ENCODE measurements at regions not wholly inside any gene's neighbourhood (a gene's known extent, or its start where the extent isn't known, plus 50 kb on each side); places are given as distances from the start of the nearest gene placed in this dataset.

GRCh38 chr14:48814562-48814961 lies 771.6 kb downstream of the RPS29 start:
- H3K4me3 ChIP-seq (ENCODE audit: low read length in 2 of 2) = no peak overlapping the region
- ChIA-PET CTCF (ENCODE audit: partially characterized antibody) (no interaction called here), POLR2A (ENCODE audit: partially characterized antibody) (no interaction called here)
- intact Hi-C loops (cut with micrococcal nuclease) = no loop called here
- no peak overlapping the region for H3K4me3 Mint-ChIP-seq
- no peak for DNase-seq
- H3K36me3 Mint-ChIP-seq = no peaks in the 10 kb centered on the region
- no peaks in the 10 kb centered on the region for H3K4me1 Mint-ChIP-seq
- no peaks in the 10 kb centered on the region for H3K4me1 ChIP-seq (ENCODE audit: insufficient read depth, low read length)
- no peaks in the 10 kb centered on the region for H3K36me3 ChIP-seq (ENCODE audit: insufficient read depth, low read length)
- H3K9me3 Mint-ChIP-seq = peaks cover 0 to 6% (median 0%) of the 10 kb centered on the region in 8 donors
- H3K27me3 Mint-ChIP-seq = no peaks in the 10 kb centered on the region
- H3K27me3 ChIP-seq (ENCODE audit: insufficient read depth, low read length) = no peaks in the 10 kb centered on the region
- no peak overlapping the region for H3K27ac Mint-ChIP-seq
- H3K27ac ChIP-seq (ENCODE audit: low read depth, low read length) = no peak overlapping the region
- no peaks in the 10 kb centered on the region for H3K9me3 ChIP-seq (ENCODE audit: control insufficient read depth in 1 of 2, low read length in 2 of 2)

GRCh38 chr14:48805315-48805714 lies 780.9 kb downstream of the RPS29 start:
- no peaks in the 10 kb centered on the region for H3K27me3 Mint-ChIP-seq
- Histone ChIP-seq H3K4me3 (ENCODE audit: low read length in 2 of 2) (no peak overlapping the region), H3K27ac (ENCODE audit: low read depth, low read length) (no peak overlapping the region), H3K4me1 (ENCODE audit: insufficient read depth, low read length) (no peaks in the 10 kb centered on the region), H3K27me3 (ENCODE audit: insufficient read depth, low read length) (no peaks in the 10 kb centered on the region), H3K9me3 (ENCODE audit: control insufficient read depth in 1 of 2, low read length in 2 of 2) (no peaks in the 10 kb centered on the region), H3K36me3 (ENCODE audit: insufficient read depth, low read length) (no peaks in the 10 kb centered on the region)
- H3K27ac Mint-ChIP-seq = no peak overlapping the region
- H3K4me1 Mint-ChIP-seq = no peaks in the 10 kb centered on the region
- no peak for DNase-seq
- intact Hi-C loops (cut with micrococcal nuclease) = no loop called here
- ChIA-PET CTCF (ENCODE audit: partially characterized antibody) (interaction anchor here (1.1 kb wide), 1 partner anchor 31 kb away, joined by 3 read pairs; no protein-coding TSS in a partner anchor), POLR2A (ENCODE audit: partially characterized antibody) (no interaction called here)
- H3K36me3 Mint-ChIP-seq = no peaks in the 10 kb centered on the region
- H3K9me3 Mint-ChIP-seq = peaks cover 4 to 14% (median 7%) of the 10 kb centered on the region in 8 donors
- H3K4me3 Mint-ChIP-seq = no peak overlapping the region

GRCh38 chr14:48792376-48793024 lies 793.7 kb downstream of the RPS29 start:
- H3K27me3 ChIP-seq (ENCODE audit: insufficient read depth, low read length) = no peaks in the 10 kb centered on the region
- no peaks in the 10 kb centered on the region for H3K36me3 ChIP-seq (ENCODE audit: insufficient read depth, low read length)
- no peak for DNase-seq
- POLR2A ChIA-PET (ENCODE audit: partially characterized antibody) = no interaction called here
- Mint-ChIP-seq H3K9me3 (peaks cover 6 to 26% (median 13%) of the 10 kb centered on the region in 8 donors), H3K36me3 (no peaks in the 10 kb centered on the region), H3K27me3 (no peaks in the 10 kb centered on the region), H3K4me3 (no peak overlapping the region), H3K4me1 (peaks cover 0 to 3% (median 0%) of the 10 kb centered on the region in 4 donors), H3K27ac (no peak overlapping the region)
- H3K9me3 ChIP-seq (ENCODE audit: control insufficient read depth in 1 of 2, low read length in 2 of 2) = no peaks in the 10 kb centered on the region
- H3K4me3 ChIP-seq (ENCODE audit: low read length in 2 of 2) = no peak overlapping the region
- no peak overlapping the region for H3K27ac ChIP-seq (ENCODE audit: low read depth, low read length)
- no peaks in the 10 kb centered on the region for H3K4me1 ChIP-seq (ENCODE audit: insufficient read depth, low read length)
- intact Hi-C loops (cut with micrococcal nuclease) = no loop called here
- CTCF ChIA-PET (ENCODE audit: partially characterized antibody) = no interaction called here

GRCh38 chr14:48788771-48789170 lies 797.4 kb downstream of the RPS29 start:
- ChIA-PET CTCF (ENCODE audit: partially characterized antibody) (no interaction called here), POLR2A (ENCODE audit: partially characterized antibody) (no interaction called here)
- no peaks in the 10 kb centered on the region for H3K4me1 Mint-ChIP-seq
- H3K36me3 ChIP-seq (ENCODE audit: insufficient read depth, low read length) = no peaks in the 10 kb centered on the region
- no peaks in the 10 kb centered on the region for H3K4me1 ChIP-seq (ENCODE audit: insufficient read depth, low read length)
- intact Hi-C loops (cut with micrococcal nuclease) = no loop called here
- H3K27me3 ChIP-seq (ENCODE audit: insufficient read depth, low read length) = no peaks in the 10 kb centered on the region
- DNase-seq = no peak
- H3K27ac Mint-ChIP-seq = no peak overlapping the region
- H3K9me3 ChIP-seq (ENCODE audit: control insufficient read depth in 1 of 2, low read length in 2 of 2) = no peaks in the 10 kb centered on the region
- peaks cover 0 to 12% (median 5%) of the 10 kb centered on the region in 8 donors for H3K9me3 Mint-ChIP-seq
- no peaks in the 10 kb centered on the region for H3K36me3 Mint-ChIP-seq
- no peak overlapping the region for H3K4me3 Mint-ChIP-seq
- no peak overlapping the region for H3K4me3 ChIP-seq (ENCODE audit: low read length in 2 of 2)
- no peak overlapping the region for H3K27ac ChIP-seq (ENCODE audit: low read depth, low read length)
- H3K27me3 Mint-ChIP-seq = no peaks in the 10 kb centered on the region

- Histone ChIP-seq H3K9me3 (ENCODE audit: control insufficient read depth in 1 of 2, low read length in 2 of 2) (no peaks in the 10 kb centered on the region), H3K4me3 (ENCODE audit: low read length in 2 of 2) (no peak overlapping the region), H3K27ac (ENCODE audit: low read depth, low read length) (no peak overlapping the region), H3K4me1 (ENCODE audit: insufficient read depth, low read length) (no peaks in the 10 kb centered on the region), H3K36me3 (ENCODE audit: insufficient read depth, low read length) (no peaks in the 10 kb centered on the region), H3K27me3 (ENCODE audit: insufficient read depth, low read length) (no peaks in the 10 kb centered on the region)
- no peak for DNase-seq
- Mint-ChIP-seq H3K27ac (no peak overlapping the region), H3K9me3 (peaks cover 2 to 12% (median 3%) of the 10 kb centered on the region in 8 donors), H3K27me3 (no peaks in the 10 kb centered on the region), H3K4me1 (no peaks in the 10 kb centered on the region), H3K36me3 (no peaks in the 10 kb centered on the region), H3K4me3 (no peak overlapping the region)
- ChIA-PET CTCF (ENCODE audit: partially characterized antibody) (no interaction called here), POLR2A (ENCODE audit: partially characterized antibody) (no interaction called here)
- intact Hi-C loops (cut with micrococcal nuclease) = no loop called here
These were observed 799.7 kb downstream of the RPS29 start for GRCh38 chr14:48786498-48786897.

- H3K4me3 Mint-ChIP-seq = no peak overlapping the region
- H3K4me1 Mint-ChIP-seq = no peaks in the 10 kb centered on the region
- no peak overlapping the region for H3K4me3 ChIP-seq (ENCODE audit: low read length in 2 of 2)
- H3K9me3 Mint-ChIP-seq = peaks cover 0 to 20% (median 4%) of the 10 kb centered on the region in 8 donors
- no peaks in the 10 kb centered on the region for H3K36me3 ChIP-seq (ENCODE audit: insufficient read depth, low read length)
- no peak overlapping the region for H3K27ac Mint-ChIP-seq
- H3K27me3 ChIP-seq (ENCODE audit: insufficient read depth, low read length) = no peaks in the 10 kb centered on the region
- H3K36me3 Mint-ChIP-seq = no peaks in the 10 kb centered on the region
- H3K9me3 ChIP-seq (ENCODE audit: control insufficient read depth in 1 of 2, low read length in 2 of 2) = no peaks in the 10 kb centered on the region
- H3K27me3 Mint-ChIP-seq = no peaks in the 10 kb centered on the region
- ChIA-PET POLR2A (ENCODE audit: partially characterized antibody) (no interaction called here), CTCF (ENCODE audit: partially characterized antibody) (no interaction called here)
- H3K4me1 ChIP-seq (ENCODE audit: insufficient read depth, low read length) = no peaks in the 10 kb centered on the region
- no peak for DNase-seq
- intact Hi-C loops (cut with micrococcal nuclease) = no loop called here
- H3K27ac ChIP-seq (ENCODE audit: low read depth, low read length) = no peak overlapping the region
These were observed 814.5 kb downstream of the RPS29 start for GRCh38 chr14:48771717-48772116.

GRCh38 chr14:48751293-48751692 lies 834.9 kb downstream of the RPS29 start:
- Histone ChIP-seq H3K4me3 (ENCODE audit: low read length in 2 of 2) (no peak overlapping the region), H3K9me3 (ENCODE audit: control insufficient read depth in 1 of 2, low read length in 2 of 2) (no peaks in the 10 kb centered on the region), H3K27me3 (ENCODE audit: insufficient read depth, low read length) (no peaks in the 10 kb centered on the region), H3K36me3 (ENCODE audit: insufficient read depth, low read length) (no peaks in the 10 kb centered on the region), H3K4me1 (ENCODE audit: insufficient read depth, low read length) (no peaks in the 10 kb centered on the region), H3K27ac (ENCODE audit: low read depth, low read length) (no peak overlapping the region)
- no peaks in the 10 kb centered on the region for H3K27me3 Mint-ChIP-seq
- ChIA-PET POLR2A (ENCODE audit: partially characterized antibody) (no interaction called here), CTCF (ENCODE audit: partially characterized antibody) (no interaction called here)
- intact Hi-C loops (cut with micrococcal nuclease) = no loop called here
- H3K27ac Mint-ChIP-seq = no peak overlapping the region
- no peaks in the 10 kb centered on the region for H3K36me3 Mint-ChIP-seq
- no peak for DNase-seq
- no peaks in the 10 kb centered on the region for H3K4me1 Mint-ChIP-seq
- H3K4me3 Mint-ChIP-seq = no peak overlapping the region
- peaks cover 0 to 9% (median 4%) of the 10 kb centered on the region in 8 donors for H3K9me3 Mint-ChIP-seq

All from CD4-positive, alpha-beta memory T cell (primary cell).